H7 (cell line): ENCODE measurements at regions not wholly inside any gene's neighbourhood (a gene's known extent, or its start where the extent isn't known, plus 50 kb on each side); places are given as distances from the start of the nearest gene placed in this dataset.
"Not testable (repeated sequence)": the region's sequence is repeated elsewhere in the genome, so short reads cannot be mapped to it uniquely, and the experiment has no call there.

Source experiments
- DNase-seq: peaks from one replicate; pipeline ENCODE4 v3.0.0; 2012
- H3K27me3 ChIP-seq: 2 replicates; pipeline ENCODE4 v1.6.0; 2011; ENCODE audit warnings: mild to moderate bottlenecking, low read length; ENCODE audit not compliant: control insufficient read depth, insufficient read depth
- H3K36me3 ChIP-seq: replicated peaks from 2 replicates; pipeline ENCODE4 v1.5.1; 2011; ENCODE audit warnings: low read length; ENCODE audit not compliant: control insufficient read depth, insufficient read depth
- H3K4me3 ChIP-seq: 2 replicates; pipeline ENCODE4 v1.5.1; 2011; ENCODE audit warnings: low read depth, mild to moderate bottlenecking, control low read depth, low read length, moderate library complexity; ENCODE audit not compliant: insufficient read depth

- no peak for DNase-seq
- Histone ChIP-seq H3K27me3 (no peaks in the 10 kb centered on the region), H3K36me3 (no peaks in the 10 kb centered on the region)
Observed at GRCh38 chr6:121929301-121929700, 470.2 kb upstream of the HSF2 start.

GRCh38 chr6:121932076-121932991 lies 467.1 kb upstream of the HSF2 start:
- Histone ChIP-seq H3K27me3 (no peaks in the 10 kb centered on the region), H3K36me3 (no peaks in the 10 kb centered on the region), H3K4me3 (no peak overlapping the region)
- DNase-seq, result peak; percentile 53

More at GRCh38 chr6:121929301-121929700, 470.2 kb upstream of the HSF2 start:
- H3K4me3 ChIP-seq, result no peak overlapping the region

- Histone ChIP-seq H3K27me3 (no peaks in the 10 kb centered on the region), H3K4me3 (no peak overlapping the region), H3K36me3 (no peaks in the 10 kb centered on the region)
- no peak for DNase-seq
Observed at GRCh38 chr6:121934451-121934850, 465.0 kb upstream of the HSF2 start.

GRCh38 chr6:121940728-121941127 lies 458.7 kb upstream of the HSF2 start:
- no peaks in the 10 kb centered on the region for H3K36me3 ChIP-seq
- no peak for DNase-seq

GRCh38 chr6:121944354-121944753 lies 455.1 kb upstream of the HSF2 start:
- H3K36me3 ChIP-seq, result no peaks in the 10 kb centered on the region
- H3K4me3 ChIP-seq, result no peak overlapping the region
- DNase-seq, result no peak
- H3K27me3 ChIP-seq, result no peaks in the 10 kb centered on the region

More at GRCh38 chr6:121940728-121941127, 458.7 kb upstream of the HSF2 start:
- no peak overlapping the region for H3K4me3 ChIP-seq
- no peaks in the 10 kb centered on the region for H3K27me3 ChIP-seq

GRCh38 chr6:121951123-121951522 lies 448.3 kb upstream of the HSF2 start:
- H3K4me3 ChIP-seq, result no peak overlapping the region
- H3K36me3 ChIP-seq, result no peaks in the 10 kb centered on the region
- no peaks in the 10 kb centered on the region for H3K27me3 ChIP-seq
- no peak for DNase-seq

- Histone ChIP-seq H3K4me3 (no peak overlapping the region), H3K36me3 (no peaks in the 10 kb centered on the region)
- no peak for DNase-seq
Observed at GRCh38 chr6:121951918-121952379, 447.5 kb upstream of the HSF2 start.

GRCh38 chr6:121955401-121955800 lies 444.1 kb upstream of the HSF2 start:
- not testable (repeated sequence) for H3K27me3 ChIP-seq, H3K4me3 ChIP-seq, DNase-seq, H3K36me3 ChIP-seq

More at GRCh38 chr6:121951918-121952379, 447.5 kb upstream of the HSF2 start:
- no peaks in the 10 kb centered on the region for H3K27me3 ChIP-seq

GRCh38 chr6:121956782-121957181 lies 442.7 kb upstream of the HSF2 start:
- DNase-seq, result no peak

GRCh38 chr6:121959501-121959900 lies 440.0 kb upstream of the HSF2 start:
- Histone ChIP-seq H3K27me3 (no peaks in the 10 kb centered on the region), H3K4me3 (no peak overlapping the region), H3K36me3 (no peaks in the 10 kb centered on the region)
- peak; percentile 1 for DNase-seq

More at GRCh38 chr6:121956782-121957181, 442.7 kb upstream of the HSF2 start:
- Histone ChIP-seq H3K36me3 (no peaks in the 10 kb centered on the region), H3K4me3 (no peak overlapping the region), H3K27me3 (no peaks in the 10 kb centered on the region)

GRCh38 chr6:121961619-121962125 lies 437.8 kb upstream of the HSF2 start:
- no peak for DNase-seq
- no peaks in the 10 kb centered on the region for H3K36me3 ChIP-seq
- no peaks in the 10 kb centered on the region for H3K27me3 ChIP-seq
- no peak overlapping the region for H3K4me3 ChIP-seq

- H3K36me3 ChIP-seq, result no peaks in the 10 kb centered on the region
- no peaks in the 10 kb centered on the region for H3K27me3 ChIP-seq
- DNase-seq, result no peak
- H3K4me3 ChIP-seq, result no peak overlapping the region
Observed at GRCh38 chr6:121963826-121964225, 435.6 kb upstream of the HSF2 start.

- DNase-seq, result no peak
- H3K4me3 ChIP-seq, result no peak overlapping the region
Observed at GRCh38 chr6:121965739-121966138, 433.7 kb upstream of the HSF2 start.

GRCh38 chr6:121967631-121968030 lies 431.8 kb upstream of the HSF2 start:
- Histone ChIP-seq H3K4me3 (no peak overlapping the region), H3K36me3 (no peaks in the 10 kb centered on the region), H3K27me3 (no peaks in the 10 kb centered on the region)
- DNase-seq, result no peak

More at GRCh38 chr6:121965739-121966138, 433.7 kb upstream of the HSF2 start:
- H3K27me3 ChIP-seq, result no peaks in the 10 kb centered on the region
- no peaks in the 10 kb centered on the region for H3K36me3 ChIP-seq

- H3K27me3 ChIP-seq, result no peaks in the 10 kb centered on the region
- no peak overlapping the region for H3K4me3 ChIP-seq
- no peaks in the 10 kb centered on the region for H3K36me3 ChIP-seq
- no peak for DNase-seq
Observed at GRCh38 chr6:121971931-121972335, 427.5 kb upstream of the HSF2 start.
